ENCODE measurements at regions not wholly inside any gene's neighbourhood (a gene's known extent, or its start where the extent isn't known, plus 50 kb on each side); places are given as distances from the start of the nearest gene placed in this dataset.

DNA sequence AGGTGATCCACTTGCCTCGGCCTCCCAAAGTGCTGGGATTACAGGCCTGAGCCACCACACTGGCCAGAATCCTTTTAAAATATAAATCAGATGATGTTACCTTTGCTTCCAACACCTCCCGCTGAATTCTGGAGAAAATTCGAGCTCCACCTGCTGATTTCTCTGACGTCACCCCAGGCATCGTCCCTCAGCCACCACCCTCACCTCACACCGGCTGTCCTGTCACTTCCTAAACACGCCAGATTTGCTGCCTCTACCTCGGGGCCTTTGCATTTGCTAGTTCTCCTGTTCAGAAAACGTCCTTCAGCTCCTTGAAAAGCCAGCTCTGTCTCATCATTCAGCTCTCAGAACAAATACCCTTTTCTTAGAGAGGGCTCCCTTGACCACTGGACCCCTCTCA lies 57.9 kb downstream of the FBXO2 start:
- Histone ChIP-seq H3K9me3 (ENCODE audit: control insufficient read depth, insufficient read depth, low read depth, low read length) (no peaks in the 10 kb centered on the region), H2AFZ (ENCODE audit: low read length) (no peak overlapping the region), H4K20me1 (ENCODE audit: control insufficient read depth, extremely low read depth, insufficient read depth, low read length) (no peaks in the 10 kb centered on the region), H3K4me3 (replicated peaks in 1 of 4; ENCODE audit: control extremely low read depth in 1 of 4, insufficient read depth in 1 of 4, low read depth in 3 of 4, low read length in 4 of 4) (no peak overlapping the region), H3K4me1 (ENCODE audit: control insufficient read depth, extremely low read depth, insufficient read depth, low read length) (no peaks in the 10 kb centered on the region), H3K36me3 (ENCODE audit: control insufficient read depth, insufficient read depth, low read length) (no peaks in the 10 kb centered on the region), H3K4me2 (ENCODE audit: extremely low read depth, insufficient read depth, low read length) (no peak overlapping the region), H3K27me3 (ENCODE audit: control insufficient read depth, insufficient read depth, low read length) (no peaks in the 10 kb centered on the region), H3K9ac (ENCODE audit: insufficient read depth, low read length) (no peak overlapping the region), H3K27ac (ENCODE audit: insufficient read depth, low read length) (no peak overlapping the region), H3K79me2 (ENCODE audit: control insufficient read depth, insufficient read depth, low read length) (no peaks in the 10 kb centered on the region)
- no peak for DNase-seq (ENCODE audit: low read depth in 2 of 2)
- TF ChIP-seq, protein P1, sequence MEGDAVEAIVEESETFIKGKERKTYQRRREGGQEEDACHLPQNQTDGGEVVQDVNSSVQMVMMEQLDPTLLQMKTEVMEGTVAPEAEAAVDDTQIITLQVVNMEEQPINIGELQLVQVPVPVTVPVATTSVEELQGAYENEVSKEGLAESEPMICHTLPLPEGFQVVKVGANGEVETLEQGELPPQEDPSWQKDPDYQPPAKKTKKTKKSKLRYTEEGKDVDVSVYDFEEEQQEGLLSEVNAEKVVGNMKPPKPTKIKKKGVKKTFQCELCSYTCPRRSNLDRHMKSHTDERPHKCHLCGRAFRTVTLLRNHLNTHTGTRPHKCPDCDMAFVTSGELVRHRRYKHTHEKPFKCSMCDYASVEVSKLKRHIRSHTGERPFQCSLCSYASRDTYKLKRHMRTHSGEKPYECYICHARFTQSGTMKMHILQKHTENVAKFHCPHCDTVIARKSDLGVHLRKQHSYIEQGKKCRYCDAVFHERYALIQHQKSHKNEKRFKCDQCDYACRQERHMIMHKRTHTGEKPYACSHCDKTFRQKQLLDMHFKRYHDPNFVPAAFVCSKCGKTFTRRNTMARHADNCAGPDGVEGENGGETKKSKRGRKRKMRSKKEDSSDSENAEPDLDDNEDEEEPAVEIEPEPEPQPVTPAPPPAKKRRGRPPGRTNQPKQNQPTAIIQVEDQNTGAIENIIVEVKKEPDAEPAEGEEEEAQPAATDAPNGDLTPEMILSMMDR (conservative IDR thresholded peaks at IDR 0.05 in 1 of 2, IDR thresholded peaks at IDR 0.05 in 1 of 2; ENCODE audit: low read depth in 1 of 2, low read length in 2 of 2), result no peak
- TF ChIP-seq EZH2 (IDR thresholded peaks at IDR 0.05; ENCODE audit: low read length, missing control alignments), result no peak

DNA sequence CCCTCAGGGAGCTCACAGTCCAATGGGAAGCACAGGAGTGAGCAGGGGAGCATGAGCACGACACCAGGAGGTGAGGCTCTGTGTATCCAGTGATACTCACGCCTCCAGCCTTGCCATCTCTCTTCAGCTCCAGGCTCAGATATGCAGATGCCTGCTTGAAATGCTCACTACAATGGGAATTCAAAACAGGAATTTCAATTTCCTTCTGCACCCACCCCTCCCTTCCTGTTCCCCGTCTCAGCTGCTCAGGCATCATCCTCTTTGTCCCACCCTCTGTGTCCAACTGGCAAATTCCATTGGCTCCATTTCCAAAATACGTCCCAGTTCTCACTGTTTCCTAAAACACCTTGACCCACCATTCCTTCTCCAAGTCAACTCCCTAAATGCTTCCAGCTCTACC lies 58.9 kb downstream of the FBXO2 start:
- Histone ChIP-seq H3K4me3 (replicated peaks in 1 of 4; ENCODE audit: control extremely low read depth in 1 of 4, insufficient read depth in 1 of 4, low read depth in 3 of 4, low read length in 4 of 4) (no peak overlapping the region), H3K4me1 (ENCODE audit: control insufficient read depth, extremely low read depth, insufficient read depth, low read length) (no peaks in the 10 kb centered on the region), H2AFZ (ENCODE audit: low read length) (no peak overlapping the region), H3K9me3 (ENCODE audit: control insufficient read depth, insufficient read depth, low read depth, low read length) (no peaks in the 10 kb centered on the region), H3K79me2 (ENCODE audit: control insufficient read depth, insufficient read depth, low read length) (no peaks in the 10 kb centered on the region), H3K36me3 (ENCODE audit: control insufficient read depth, insufficient read depth, low read length) (no peaks in the 10 kb centered on the region), H4K20me1 (ENCODE audit: control insufficient read depth, extremely low read depth, insufficient read depth, low read length) (no peaks in the 10 kb centered on the region), H3K27ac (ENCODE audit: insufficient read depth, low read length) (no peak overlapping the region), H3K27me3 (ENCODE audit: control insufficient read depth, insufficient read depth, low read length) (no peaks in the 10 kb centered on the region), H3K9ac (ENCODE audit: insufficient read depth, low read length) (no peak overlapping the region), H3K4me2 (ENCODE audit: extremely low read depth, insufficient read depth, low read length) (no peak overlapping the region)
- TF ChIP-seq EZH2 (IDR thresholded peaks at IDR 0.05; ENCODE audit: low read length, missing control alignments), result no peak
- TF ChIP-seq, protein P1 (conservative IDR thresholded peaks at IDR 0.05 in 1 of 2, IDR thresholded peaks at IDR 0.05 in 1 of 2; ENCODE audit: low read depth in 1 of 2, low read length in 2 of 2), result no peak
- DNase-seq (ENCODE audit: low read depth in 2 of 2), result no peak

DNA sequence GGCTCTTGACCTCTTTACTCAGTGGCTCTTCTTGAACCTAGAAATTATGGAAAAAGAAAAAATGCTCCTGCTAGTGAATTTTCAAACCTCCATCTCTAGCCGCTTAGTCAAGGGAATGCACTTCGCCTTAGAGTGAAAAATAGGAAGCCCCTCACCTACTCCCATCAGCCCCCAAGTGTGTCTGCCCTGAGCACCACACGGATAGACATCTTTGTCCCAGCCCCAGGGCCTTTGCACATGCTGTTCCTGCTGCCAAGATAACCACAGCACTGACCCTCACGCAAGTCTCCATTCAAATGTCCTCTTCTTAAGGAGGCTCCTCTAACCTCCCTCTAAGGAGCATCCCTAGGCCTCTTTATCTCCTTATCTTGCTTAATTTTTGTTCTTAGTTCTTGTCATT lies 59.6 kb downstream of the FBXO2 start:
- Histone ChIP-seq H3K79me2 (ENCODE audit: control insufficient read depth, insufficient read depth, low read length) (no peaks in the 10 kb centered on the region), H3K4me1 (ENCODE audit: control insufficient read depth, extremely low read depth, insufficient read depth, low read length) (no peaks in the 10 kb centered on the region), H3K4me2 (ENCODE audit: extremely low read depth, insufficient read depth, low read length) (no peak overlapping the region), H2AFZ (ENCODE audit: low read length) (no peak overlapping the region), H3K9ac (ENCODE audit: insufficient read depth, low read length) (no peak overlapping the region), H3K27ac (ENCODE audit: insufficient read depth, low read length) (no peak overlapping the region), H3K9me3 (ENCODE audit: control insufficient read depth, insufficient read depth, low read depth, low read length) (no peaks in the 10 kb centered on the region), H3K4me3 (replicated peaks in 1 of 4; ENCODE audit: control extremely low read depth in 1 of 4, insufficient read depth in 1 of 4, low read depth in 3 of 4, low read length in 4 of 4) (no peak overlapping the region), H4K20me1 (ENCODE audit: control insufficient read depth, extremely low read depth, insufficient read depth, low read length) (no peaks in the 10 kb centered on the region), H3K36me3 (ENCODE audit: control insufficient read depth, insufficient read depth, low read length) (no peaks in the 10 kb centered on the region), H3K27me3 (ENCODE audit: control insufficient read depth, insufficient read depth, low read length) (no peaks in the 10 kb centered on the region)
- no peak for DNase-seq (ENCODE audit: low read depth in 2 of 2)
- TF ChIP-seq, protein P1 (conservative IDR thresholded peaks at IDR 0.05 in 1 of 2, IDR thresholded peaks at IDR 0.05 in 1 of 2; ENCODE audit: low read depth in 1 of 2, low read length in 2 of 2), result no peak
- TF ChIP-seq EZH2 (IDR thresholded peaks at IDR 0.05; ENCODE audit: low read length, missing control alignments), result no peak
